Tibial nerve (tissue), 4 donors: ENCODE measurements at regions not wholly inside any gene's neighbourhood (a gene's known extent, or its start where the extent isn't known, plus 50 kb on each side); places are given as distances from the start of the nearest gene placed in this dataset.
"Not testable (repeated sequence)": the region's sequence is repeated elsewhere in the genome, so short reads cannot be mapped to it uniquely, and the experiment has no call there.

Experiments used
- DNase-seq, 2 donors: peaks; one replicate each; pipeline ENCODE4 v3.0.0-alpha.2; 2019; ENCODE audit warnings: low spot score in 2 of 2
- H3K27ac ChIP-seq, 4 donors: fragments of 200-600 bp; sonication (generic) in 3 of 4; one replicate each; pipeline ENCODE4 v1.5.1; 2017 to 2019; ENCODE audit warnings: mild to moderate bottlenecking in 1 of 4
- H3K27me3 ChIP-seq, 2 donors: fragments of 200-600 bp; sonication (generic) in 1 of 2; one replicate each; pipeline versions ENCODE4 v1.5.1 to v1.6.0; 2017 to 2019
- H3K36me3 ChIP-seq, 3 donors: fragments of 200-600 bp; sonication (generic); one replicate each; pipeline ENCODE4 v1.5.1; 2018 to 2019
- H3K4me1 ChIP-seq, 4 donors: fragments of 200-600 bp; sonication (generic) in 3 of 4; one replicate each; pipeline ENCODE4 v1.5.1; 2017 to 2019
- H3K4me3 ChIP-seq, 4 donors: fragments of 200-600 bp; sonication (generic) in 3 of 4; one replicate each; pipeline ENCODE4 v1.5.1; 2017 to 2019; ENCODE audit warnings: mild to moderate bottlenecking in 1 of 4, moderate library complexity in 1 of 4
- H3K9me3 ChIP-seq, 4 donors: fragments of 200-600 bp; sonication (generic) in 3 of 4; one replicate each; pipeline ENCODE4 v1.5.1; 2017 to 2019
- CTCF ChIP-seq, 5 experiments: fragments of 200-600 bp in 3 of 5; fragments of 450-650 bp in 2 of 5; sonication (generic) in 3 of 5; IDR thresholded peaks; one replicate each; pipeline ENCODE4 v1.5.1; 2016 to 2019; ENCODE audit warnings: antibody characterized with exemption in 5 of 5, mild to moderate bottlenecking in 3 of 5, moderate library complexity in 2 of 5
- EP300 ChIP-seq, 2 donors: sonication (generic); formaldehyde crosslinking; IDR thresholded peaks; one replicate each; pipeline ENCODE4 v1.6.1; 2017; ENCODE audit warnings: antibody characterized with exemption in 2 of 2, mild to moderate bottlenecking in 1 of 2
- POLR2A ChIP-seq, 2 donors: fragments of 450-650 bp; IDR thresholded peaks; one replicate each; pipeline ENCODE4 v1.6.1; 2017; ENCODE audit warnings: antibody characterized with exemption in 2 of 2, mild to moderate bottlenecking in 2 of 2, moderate library complexity in 2 of 2
- WGBS, 2 donors: methylation state at CpG; one replicate each; pipeline ENCODE4 v1.1.5; 2018; 5-methylcytosine and 5-hydroxymethylcytosine counted together

GRCh38 chr17:63222655-63223054 lies 223.5 kb downstream of the CYB561 start:
- no peak for DNase-seq
- TF ChIP-seq EP300 (IDR thresholded peaks at IDR 0.05) (no peak), CTCF (IDR thresholded peaks at IDR 0.05) (no peak)
- no peak overlapping the region for H3K27ac ChIP-seq
- H3K4me1 ChIP-seq: no peaks in the 10 kb centered on the region
- H3K9me3 ChIP-seq: no peaks in the 10 kb centered on the region
- no peaks in the 10 kb centered on the region for H3K36me3 ChIP-seq
- H3K27me3 ChIP-seq: no peaks in the 10 kb centered on the region
- H3K4me3 ChIP-seq: no peak overlapping the region
- 47 to 93% methylated on average over 1 of the region's 1 CpG for WGBS, 2 donors

- no peak for DNase-seq
- TF ChIP-seq POLR2A (IDR thresholded peaks at IDR 0.05) (no peak), EP300 (IDR thresholded peaks at IDR 0.05) (no peak), CTCF (IDR thresholded peaks at IDR 0.05) (no peak)
Measured at GRCh38 chr17:63223212-63223911, 222.7 kb downstream of the CYB561 start.

GRCh38 chr17:63224644-63225043 lies 221.5 kb downstream of the CYB561 start:
- H3K27me3 ChIP-seq: no peaks in the 10 kb centered on the region
- no peak overlapping the region for H3K27ac ChIP-seq
- H3K4me3 ChIP-seq: no peak overlapping the region
- H3K4me1 ChIP-seq: no peaks in the 10 kb centered on the region
- peaks cover 0 to 12% (median 1%) of the 10 kb centered on the region in 4 donors for H3K9me3 ChIP-seq
- no peak for DNase-seq
- TF ChIP-seq CTCF (IDR thresholded peaks at IDR 0.05) (no peak), EP300 (IDR thresholded peaks at IDR 0.05) (no peak), POLR2A (IDR thresholded peaks at IDR 0.05) (no peak)
- H3K36me3 ChIP-seq: no peaks in the 10 kb centered on the region

More at GRCh38 chr17:63223212-63223911, 222.7 kb downstream of the CYB561 start:
- no peak overlapping the region for H3K27ac ChIP-seq
- no peaks in the 10 kb centered on the region for H3K4me1 ChIP-seq
- WGBS, 2 donors: 92 to 94% methylated on average over 7 of the region's 7 CpGs
- no peak overlapping the region for H3K4me3 ChIP-seq
- H3K36me3 ChIP-seq: no peaks in the 10 kb centered on the region
- H3K27me3 ChIP-seq: no peaks in the 10 kb centered on the region
- H3K9me3 ChIP-seq: peaks cover 0 to 3% (median 0%) of the 10 kb centered on the region in 4 donors

- H3K36me3 ChIP-seq, H3K4me3 ChIP-seq, DNase-seq, H3K27me3 ChIP-seq, H3K27ac ChIP-seq, H3K4me1 ChIP-seq: not testable (repeated sequence)
- H3K9me3 ChIP-seq: peaks cover 0 to 32% (median 9%) of the 10 kb centered on the region in 4 donors
Measured at GRCh38 chr17:63226720-63227119, 219.4 kb downstream of the CYB561 start.

GRCh38 chr17:63231015-63231620 lies 215.0 kb downstream of the CYB561 start:
- H3K27me3 ChIP-seq, H3K27ac ChIP-seq, H3K4me1 ChIP-seq, DNase-seq, H3K4me3 ChIP-seq: not testable (repeated sequence)
- H3K9me3 ChIP-seq: peaks cover 0 to 37% (median 9%) of the 10 kb centered on the region in 4 donors
- peaks cover 0 to 22% (median 0%) of the 10 kb centered on the region in 3 donors for H3K36me3 ChIP-seq
- WGBS, 2 donors: 97 to 100% methylated on average over 2 of the region's 2 CpGs

- Histone ChIP-seq H3K9me3 (peaks cover 0 to 37% (median 9%) of the 10 kb centered on the region in 4 donors), H3K4me1 (no peaks in the 10 kb centered on the region), H3K27ac (no peak overlapping the region), H3K4me3 (no peak overlapping the region), H3K27me3 (no peaks in the 10 kb centered on the region), H3K36me3 (peaks cover 0 to 22% (median 0%) of the 10 kb centered on the region in 3 donors)
- DNase-seq: no peak
- 95 to 98% methylated on average over 16 of the region's 16 CpGs for WGBS, 2 donors
- TF ChIP-seq EP300 (IDR thresholded peaks at IDR 0.05) (no peak), CTCF (IDR thresholded peaks at IDR 0.05) (no peak), POLR2A (IDR thresholded peaks at IDR 0.05) (no peak)
Measured at GRCh38 chr17:63232565-63233310, 213.4 kb downstream of the CYB561 start.
